ENCODE measurements at regions not wholly inside any gene's neighbourhood (a gene's known extent, or its start where the extent isn't known, plus 50 kb on each side); places are given as distances from the start of the nearest gene placed in this dataset.

GRCh38 chr17:77391668-77392375, 251.1 kb downstream of the SEC14L1 start (continued):
- TF ChIP-seq PRDM4 (CRISPR knock-in tag; IDR thresholded peaks at IDR 0.05; ENCODE audit: borderline replicate concordance), result 0 out of 2 replicates have a peak, but pooled peaks have one; percentile 14
- TF ChIP-seq BATF2 (CRISPR knock-in tag; IDR thresholded peaks at IDR 0.05), result no peak
- no peak for TF ChIP-seq STAG1 (CRISPR knock-in tag; IDR thresholded peaks at IDR 0.05)
- TF ChIP-seq YEATS4 (CRISPR knock-in tag; IDR thresholded peaks at IDR 0.05; ENCODE audit: borderline replicate concordance), result no peak
- peak; percentile 40; the same call in 1 of the 2 replicates for TF ChIP-seq PAX8 (CRISPR knock-in tag; IDR thresholded peaks at IDR 0.05; ENCODE audit: borderline replicate concordance)
- peak; percentile 33; the same call in 1 of the 2 replicates for TF ChIP-seq HIVEP1 (CRISPR knock-in tag; IDR thresholded peaks at IDR 0.05)
- 0 out of 2 replicates have a peak, but pooled peaks have one; percentile 65 for TF ChIP-seq ZSCAN30 (CRISPR knock-in tag; IDR thresholded peaks at IDR 0.05)
- no peak for TF ChIP-seq SNRNP70 (IDR thresholded peaks at IDR 0.05; ENCODE audit: low read depth, low read length)
- no peak for TF ChIP-seq PAXIP1 (CRISPR knock-in tag; conservative IDR thresholded peaks at IDR 0.05)
- no peak for TF ChIP-seq MATR3 (CRISPR knock-in tag; IDR thresholded peaks at IDR 0.05)
- TF ChIP-seq CEBPB (IDR thresholded peaks at IDR 0.05; ENCODE audit: borderline replicate concordance, low read depth, low read length), result no peak
- 0 out of 2 replicates have a peak, but pooled peaks have one; percentile 13 for TF ChIP-seq ESRRA (CRISPR knock-in tag; IDR thresholded peaks at IDR 0.05; ENCODE audit: low read depth)
- TF ChIP-seq CBX2 (IDR thresholded peaks at IDR 0.05; ENCODE audit: low read depth, low read length), result no peak
- no peak for TF ChIP-seq CBX2 (CRISPR knock-in tag; IDR thresholded peaks at IDR 0.05; ENCODE audit: low read depth)
- 0 out of 2 replicates have a peak, but pooled peaks have one; percentile 26 for TF ChIP-seq ZHX1 (CRISPR knock-in tag; IDR thresholded peaks at IDR 0.05; ENCODE audit: low read depth)
- TF ChIP-seq PRPF4 (IDR thresholded peaks at IDR 0.05; ENCODE audit: low read depth, low read length, poor library complexity, severe bottlenecking), result no peak
- TF ChIP-seq MAFG (CRISPR knock-in tag; IDR thresholded peaks at IDR 0.05), result no peak
- TF ChIP-seq ZNF781 (CRISPR knock-in tag; IDR thresholded peaks at IDR 0.05; ENCODE audit: borderline replicate concordance, not compliant biosample characterization), result no peak
- no peak for TF ChIP-seq REL (CRISPR knock-in tag; conservative IDR thresholded peaks at IDR 0.05)
- 0 out of 2 replicates have a peak, but pooled peaks have one; percentile 2 for TF ChIP-seq MEIS2 (CRISPR knock-in tag; IDR thresholded peaks at IDR 0.05)

Data from HepG2 (cell line).